ENCODE measurements at regions not wholly inside any gene's neighbourhood (a gene's known extent, or its start where the extent isn't known, plus 50 kb on each side); places are given as distances from the start of the nearest gene placed in this dataset.

DNA sequence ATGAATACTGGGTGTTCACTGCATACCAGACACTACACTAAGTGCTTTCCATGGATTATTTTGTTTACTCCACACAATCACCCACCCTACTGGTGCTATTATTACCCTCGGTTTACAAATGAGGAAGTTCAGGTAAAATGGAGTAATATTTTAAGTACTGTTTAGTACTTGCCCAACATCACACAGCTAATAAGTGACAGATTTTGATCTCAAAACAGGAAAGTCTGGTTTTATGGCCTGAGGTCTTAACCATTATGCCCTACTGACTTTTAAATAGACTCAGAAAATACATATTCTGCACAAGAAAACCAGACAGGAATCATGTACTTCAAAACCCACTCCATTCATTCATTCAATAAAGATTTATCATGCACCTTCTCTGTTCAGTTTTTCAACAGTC lies 431.0 kb upstream of the TLE4 start:
- Mint-ChIP-seq H3K27ac (no peak overlapping the region), H3K27me3 (no peaks in the 10 kb centered on the region), H3K4me1 (no peaks in the 10 kb centered on the region), H3K4me3 (no peak overlapping the region), H3K9me3 (peaks cover 4% of the 10 kb centered on the region), H3K36me3 (no peaks in the 10 kb centered on the region)

DNA sequence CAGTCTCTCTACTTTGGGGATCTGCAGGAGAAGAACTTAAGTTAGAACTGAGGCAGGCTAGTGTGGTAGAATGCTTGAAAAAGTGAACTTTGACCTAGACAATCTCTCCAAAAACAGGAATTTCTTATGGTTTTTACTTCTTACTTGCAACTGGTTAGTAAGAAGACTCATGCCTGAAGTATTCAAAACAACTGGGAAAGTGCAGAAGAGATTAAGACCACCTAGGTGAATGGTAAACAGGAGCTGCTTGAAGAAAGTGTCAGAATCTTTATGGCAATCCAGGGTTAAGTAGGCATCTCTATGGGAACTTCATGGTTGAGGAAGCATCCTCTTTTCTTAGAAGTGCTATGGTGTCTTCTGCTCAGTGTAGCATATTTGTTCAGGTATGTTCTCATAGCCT lies 428.6 kb upstream of the TLE4 start:
- H3K4me1 Mint-ChIP-seq = no peaks in the 10 kb centered on the region
- no peak overlapping the region for H3K4me3 Mint-ChIP-seq

DNA sequence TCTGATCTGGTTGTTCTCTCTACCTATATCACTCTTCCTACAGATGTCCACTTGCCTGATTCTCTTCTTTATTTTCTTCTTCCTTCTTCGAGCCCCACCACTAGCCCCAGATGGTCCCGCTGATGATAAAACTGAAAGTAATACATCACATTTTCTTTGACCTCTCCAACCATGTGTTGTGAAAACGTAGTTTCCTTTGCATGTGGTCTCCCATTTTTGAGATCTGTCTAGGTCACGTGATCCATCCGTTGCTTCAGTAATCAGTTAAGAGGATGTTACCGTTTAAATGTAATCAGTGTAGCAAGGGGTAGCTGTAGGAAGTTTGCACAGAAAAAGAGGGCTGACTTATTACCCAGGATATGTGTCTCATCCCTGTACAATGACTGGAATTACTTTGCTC lies 426.3 kb upstream of the TLE4 start:
- Mint-ChIP-seq H3K27ac (no peak overlapping the region), H3K27me3 (peaks cover 1% of the 10 kb centered on the region), H3K9me3 (peaks cover 4% of the 10 kb centered on the region), H3K4me3 (no peak overlapping the region), H3K36me3 (no peaks in the 10 kb centered on the region), H3K4me1 (no peaks in the 10 kb centered on the region)

More for the DNA sequence above, 428.6 kb upstream of the TLE4 start:
- Mint-ChIP-seq H3K36me3 (no peaks in the 10 kb centered on the region), H3K9me3 (peaks cover 4% of the 10 kb centered on the region), H3K27me3 (peaks cover 1% of the 10 kb centered on the region), H3K27ac (no peak overlapping the region)

DNA sequence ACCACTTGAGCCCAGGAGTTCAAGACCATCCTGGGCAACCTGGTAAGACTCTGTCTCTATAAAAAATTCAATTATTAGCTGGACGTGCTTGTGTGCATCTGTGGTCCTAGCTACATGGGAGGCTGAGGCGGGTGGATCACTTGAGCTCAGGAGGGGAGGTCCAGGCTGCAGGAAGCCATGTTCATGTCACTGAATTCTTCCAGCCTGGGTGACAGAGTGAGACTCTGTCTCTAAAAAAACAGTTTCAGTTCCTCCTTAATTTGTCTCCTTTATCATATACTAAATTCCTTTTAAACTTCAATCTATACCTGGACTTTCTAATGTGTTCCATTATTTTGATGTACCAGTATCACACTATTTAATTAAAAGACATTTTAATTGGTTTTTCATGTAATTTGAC lies 422.2 kb upstream of the TLE4 start:
- Mint-ChIP-seq H3K36me3 (no peaks in the 10 kb centered on the region), H3K9me3 (peaks cover 4% of the 10 kb centered on the region), H3K27ac (no peak overlapping the region), H3K27me3 (peaks cover 1% of the 10 kb centered on the region), H3K4me3 (no peak overlapping the region), H3K4me1 (no peaks in the 10 kb centered on the region)

- Mint-ChIP-seq H3K4me1 (no peaks in the 10 kb centered on the region), H3K4me3 (no peak overlapping the region), H3K27ac (no peak overlapping the region), H3K9me3 (no peaks in the 10 kb centered on the region), H3K27me3 (peaks cover under 1% of the 10 kb centered on the region), H3K36me3 (no peaks in the 10 kb centered on the region)
These were observed 420.0 kb upstream of the TLE4 start for GRCh38 chr9:79151791-79152190.

- Mint-ChIP-seq H3K4me3 (no peak overlapping the region), H3K4me1 (no peaks in the 10 kb centered on the region), H3K36me3 (no peaks in the 10 kb centered on the region), H3K9me3 (no peaks in the 10 kb centered on the region), H3K27me3 (no peaks in the 10 kb centered on the region), H3K27ac (no peak overlapping the region)
These were observed 419.5 kb upstream of the TLE4 start for GRCh38 chr9:79152306-79152705.

GRCh38 chr9:79154806-79155205 lies 417.0 kb upstream of the TLE4 start:
- H3K27ac Mint-ChIP-seq = no peak overlapping the region
- no peaks in the 10 kb centered on the region for H3K36me3 Mint-ChIP-seq
- H3K27me3 Mint-ChIP-seq = peaks cover 3% of the 10 kb centered on the region
- no peaks in the 10 kb centered on the region for H3K9me3 Mint-ChIP-seq
- H3K4me1 Mint-ChIP-seq = no peaks in the 10 kb centered on the region
- H3K4me3 Mint-ChIP-seq = no peak overlapping the region

- Mint-ChIP-seq H3K36me3 (no peaks in the 10 kb centered on the region), H3K9me3 (no peaks in the 10 kb centered on the region), H3K4me3 (no peak overlapping the region), H3K27me3 (peaks cover 3% of the 10 kb centered on the region), H3K27ac (no peak overlapping the region), H3K4me1 (no peaks in the 10 kb centered on the region)
These were observed 416.5 kb upstream of the TLE4 start for GRCh38 chr9:79155308-79155707.

DNA sequence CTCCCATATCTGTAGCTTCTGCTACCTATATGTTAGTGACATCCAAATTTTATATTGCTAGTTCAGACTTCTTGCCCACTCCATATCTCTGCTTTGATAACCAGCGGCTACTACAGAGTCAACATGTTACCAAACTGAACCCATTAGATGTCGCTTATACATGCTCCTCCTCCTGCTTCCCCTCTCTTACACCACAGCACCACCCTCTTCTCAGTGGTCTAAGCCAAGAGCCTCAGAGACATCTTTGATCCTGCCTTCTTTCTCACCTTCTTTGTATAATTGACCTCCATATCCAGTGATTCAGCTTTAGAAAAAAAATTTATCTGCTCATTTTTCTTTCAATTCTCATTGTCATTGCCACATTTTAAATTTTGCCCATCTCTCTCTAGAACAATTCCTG lies 408.2 kb upstream of the TLE4 start:
- Mint-ChIP-seq H3K4me3 (no peak overlapping the region), H3K36me3 (no peaks in the 10 kb centered on the region), H3K27ac (no peak overlapping the region), H3K27me3 (peaks cover 2% of the 10 kb centered on the region), H3K9me3 (no peaks in the 10 kb centered on the region), H3K4me1 (no peaks in the 10 kb centered on the region)

DNA sequence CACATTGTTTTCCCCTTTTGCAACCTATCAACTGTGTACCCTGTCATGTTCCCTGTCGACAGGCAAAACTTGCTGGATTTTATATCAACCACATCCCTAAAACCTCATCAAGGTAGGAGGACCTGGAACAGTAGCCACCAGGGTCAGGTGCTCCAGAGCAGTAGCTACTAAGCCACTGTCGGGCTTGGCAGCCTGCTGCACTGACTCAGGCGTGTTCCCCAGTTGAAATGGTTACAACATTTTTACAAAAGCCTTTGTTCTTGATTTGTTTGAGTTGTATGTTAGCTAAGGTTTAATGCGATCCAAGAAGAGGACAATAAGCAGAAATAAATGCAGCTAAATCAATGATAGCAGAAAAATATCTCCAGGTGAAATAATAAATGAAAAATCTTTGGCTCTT lies 407.4 kb upstream of the TLE4 start:
- no peaks in the 10 kb centered on the region for H3K36me3 Mint-ChIP-seq
- no peaks in the 10 kb centered on the region for H3K4me1 Mint-ChIP-seq
- no peak overlapping the region for H3K4me3 Mint-ChIP-seq
- peaks cover 2% of the 10 kb centered on the region for H3K27me3 Mint-ChIP-seq
- H3K27ac Mint-ChIP-seq = no peak overlapping the region
- H3K9me3 Mint-ChIP-seq = no peaks in the 10 kb centered on the region

GRCh38 chr9:79165020-79165780 lies 406.6 kb upstream of the TLE4 start:
- no peak overlapping the region for H3K4me3 Mint-ChIP-seq
- H3K36me3 Mint-ChIP-seq = no peaks in the 10 kb centered on the region
- no peak overlapping the region for H3K27ac Mint-ChIP-seq
- no peaks in the 10 kb centered on the region for H3K9me3 Mint-ChIP-seq
- no peaks in the 10 kb centered on the region for H3K4me1 Mint-ChIP-seq
- H3K27me3 Mint-ChIP-seq = peaks cover 2% of the 10 kb centered on the region

- peaks cover 3% of the 10 kb centered on the region for H3K27me3 Mint-ChIP-seq
- H3K4me1 Mint-ChIP-seq = no peaks in the 10 kb centered on the region
- no peaks in the 10 kb centered on the region for H3K9me3 Mint-ChIP-seq
- H3K27ac Mint-ChIP-seq = no peak overlapping the region
- H3K4me3 Mint-ChIP-seq = no peak overlapping the region
- no peaks in the 10 kb centered on the region for H3K36me3 Mint-ChIP-seq
These were observed 405.8 kb upstream of the TLE4 start for GRCh38 chr9:79166005-79166404.

GRCh38 chr9:79170643-79171042 lies 401.1 kb upstream of the TLE4 start:
- H3K36me3 Mint-ChIP-seq = no peaks in the 10 kb centered on the region
- H3K4me1 Mint-ChIP-seq = no peaks in the 10 kb centered on the region
- peaks cover 1% of the 10 kb centered on the region for H3K27me3 Mint-ChIP-seq
- no peak overlapping the region for H3K27ac Mint-ChIP-seq
- no peak overlapping the region for H3K4me3 Mint-ChIP-seq
- H3K9me3 Mint-ChIP-seq = no peaks in the 10 kb centered on the region

GRCh38 chr9:79173932-79174331 lies 397.8 kb upstream of the TLE4 start:
- peaks cover 1% of the 10 kb centered on the region for H3K27me3 Mint-ChIP-seq
- no peaks in the 10 kb centered on the region for H3K36me3 Mint-ChIP-seq
- H3K4me1 Mint-ChIP-seq = no peaks in the 10 kb centered on the region
- H3K4me3 Mint-ChIP-seq = no peak overlapping the region
- no peak overlapping the region for H3K27ac Mint-ChIP-seq
- H3K9me3 Mint-ChIP-seq = no peaks in the 10 kb centered on the region

DNA sequence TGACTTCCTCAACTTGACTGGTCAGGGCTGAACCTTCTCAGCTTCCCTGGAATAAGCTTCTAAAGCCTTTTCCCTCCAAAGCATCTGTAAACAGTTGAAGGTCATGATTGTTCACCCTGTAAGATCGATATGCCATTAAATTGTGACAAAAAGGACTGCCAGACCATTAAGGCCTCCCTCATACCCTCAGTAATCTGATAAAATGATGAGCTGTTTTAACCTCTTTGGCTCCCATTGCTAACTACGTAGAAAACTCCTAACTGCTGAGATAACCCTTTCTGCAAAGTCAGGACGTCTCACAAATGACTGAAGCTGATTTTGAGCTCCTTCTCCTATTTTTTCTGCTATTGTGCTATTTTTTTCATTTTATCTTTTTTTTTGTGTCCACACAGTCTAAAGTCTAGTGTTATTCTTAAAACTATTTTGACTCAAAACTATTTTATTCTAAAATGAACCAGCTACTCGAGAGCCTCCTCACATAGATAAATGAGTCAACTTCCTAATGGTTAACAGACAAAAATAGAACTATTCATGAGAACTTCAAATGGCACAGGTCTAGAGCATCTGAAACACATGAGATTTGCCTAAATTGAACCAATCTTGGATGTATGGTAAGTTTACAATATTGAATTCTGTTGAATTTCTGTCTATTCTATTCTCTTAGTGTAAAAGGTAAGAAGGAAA lies 395.6 kb upstream of the TLE4 start:
- H3K4me1 Mint-ChIP-seq = no peaks in the 10 kb centered on the region
- no peaks in the 10 kb centered on the region for H3K36me3 Mint-ChIP-seq
- H3K27me3 Mint-ChIP-seq = no peaks in the 10 kb centered on the region
- H3K9me3 Mint-ChIP-seq = no peaks in the 10 kb centered on the region
- no peak overlapping the region for H3K4me3 Mint-ChIP-seq
- H3K27ac Mint-ChIP-seq = no peak overlapping the region

DNA sequence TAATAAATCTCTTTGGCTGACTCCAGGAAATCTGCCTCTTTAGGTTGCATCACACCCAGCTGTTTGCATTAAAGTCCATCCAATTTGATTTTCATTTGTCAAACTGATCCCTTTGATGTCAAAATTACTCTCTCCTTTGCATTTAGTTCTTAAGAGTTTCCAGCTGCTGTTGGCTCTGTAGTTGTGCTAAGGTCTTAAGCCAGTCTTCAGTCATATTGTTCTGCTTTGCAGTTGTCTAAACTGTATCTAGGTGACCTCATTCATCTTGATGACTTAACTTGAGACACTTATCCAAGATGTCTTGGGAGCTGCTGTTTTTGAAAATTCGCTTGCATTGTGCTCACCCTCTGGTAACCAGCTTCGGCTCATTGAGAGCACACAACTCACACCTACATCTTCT lies 386.9 kb upstream of the TLE4 start:
- Mint-ChIP-seq H3K4me1 (no peaks in the 10 kb centered on the region), H3K4me3 (no peak overlapping the region), H3K9me3 (peaks cover 10% of the 10 kb centered on the region), H3K36me3 (no peaks in the 10 kb centered on the region), H3K27me3 (peaks cover 5% of the 10 kb centered on the region), H3K27ac (no peak overlapping the region)

All from activated naive CD4-positive, alpha-beta T cell treated with anti-CD3 and anti-CD28 coated beads, Interleukin-2, amount 50 U/mL, for 24 hours (primary cell).